Glutamatergic neuron (in vitro differentiated cells): ENCODE measurements at regions not wholly inside any gene's neighbourhood (a gene's known extent, or its start where the extent isn't known, plus 50 kb on each side); places are given as distances from the start of the nearest gene placed in this dataset.

ENCODE experiments used
- DNase-seq: peaks from one replicate; pipeline ENCODE4 v3.0.0; 2022
- H3K27ac Mint-ChIP-seq: one replicate; pipeline ENCODE4 v1.8.0; 2020; ENCODE audit warnings: mild to moderate bottlenecking, mixed read lengths, inconsistent platforms; ENCODE audit not compliant: unreplicated experiment
- H3K27me3 Mint-ChIP-seq: one replicate; pipeline ENCODE4 v1.8.0; 2020; ENCODE audit warnings: mild to moderate bottlenecking, moderate library complexity, mixed read lengths, inconsistent platforms; ENCODE audit not compliant: unreplicated experiment
- H3K36me3 Mint-ChIP-seq: one replicate; pipeline ENCODE4 v1.8.0; 2020; ENCODE audit warnings: mild to moderate bottlenecking, mixed read lengths, inconsistent platforms; ENCODE audit not compliant: unreplicated experiment
- H3K4me1 Mint-ChIP-seq: one replicate; pipeline ENCODE4 v1.8.0; 2020; ENCODE audit warnings: mild to moderate bottlenecking, low read depth, mixed read lengths, inconsistent platforms; ENCODE audit not compliant: unreplicated experiment
- H3K4me3 Mint-ChIP-seq: one replicate; pipeline ENCODE4 v1.8.0; 2020; ENCODE audit warnings: mild to moderate bottlenecking, mixed read lengths, inconsistent platforms; ENCODE audit not compliant: unreplicated experiment
- H3K9me3 Mint-ChIP-seq: one replicate; pipeline ENCODE4 v1.8.0; 2020; ENCODE audit warnings: mild to moderate bottlenecking, moderate library complexity, mixed read lengths, inconsistent platforms; ENCODE audit not compliant: unreplicated experiment
- CTCF ChIP-seq: fragments of 200-600 bp; sonication (generic); IDR thresholded peaks from one replicate; pipeline ENCODE4 v1.5.0; 2021; ENCODE audit not compliant: partially characterized antibody, unreplicated experiment

DNA sequence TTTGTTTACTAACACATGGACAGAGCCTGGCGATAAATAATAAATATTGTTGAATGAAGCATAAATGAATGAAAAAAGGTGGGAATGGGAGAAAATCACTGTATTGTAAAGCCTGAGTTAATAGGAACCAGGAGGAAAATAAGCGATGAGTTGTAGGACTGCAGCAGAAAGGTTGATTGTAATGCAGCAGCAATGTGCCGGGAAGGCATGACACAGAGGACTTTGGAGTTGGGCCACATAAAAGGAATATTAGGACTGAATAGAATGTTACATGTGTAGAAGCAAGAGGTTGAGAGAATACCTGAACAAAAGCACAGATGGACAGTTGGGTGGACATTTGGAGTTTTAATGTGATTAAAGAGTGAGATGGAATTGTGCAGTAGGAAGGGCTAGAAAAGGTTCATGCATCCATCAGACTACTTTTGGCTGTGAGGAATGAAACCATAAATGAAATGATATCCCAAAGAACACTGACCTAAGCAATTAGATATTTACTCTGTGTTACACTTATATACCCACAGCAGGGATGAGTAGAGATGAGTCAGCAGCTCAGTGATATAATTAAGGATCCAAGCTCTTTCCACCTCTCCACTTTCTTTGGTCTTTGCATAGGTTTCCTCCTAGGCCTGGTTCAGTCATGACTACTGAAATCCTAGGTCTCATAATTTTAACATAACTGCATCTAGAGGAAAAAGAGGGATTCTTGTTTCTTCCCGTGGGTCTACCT is 55.4 kb downstream of the CCER1 start:
- Mint-ChIP-seq H3K4me3 (no peak overlapping the region), H3K27me3 (no peaks in the 10 kb centered on the region), H3K36me3 (no peaks in the 10 kb centered on the region), H3K4me1 (no peaks in the 10 kb centered on the region), H3K27ac (no peak overlapping the region), H3K9me3 (no peaks in the 10 kb centered on the region)
- no peak for DNase-seq
- TF ChIP-seq CTCF: no peak

DNA sequence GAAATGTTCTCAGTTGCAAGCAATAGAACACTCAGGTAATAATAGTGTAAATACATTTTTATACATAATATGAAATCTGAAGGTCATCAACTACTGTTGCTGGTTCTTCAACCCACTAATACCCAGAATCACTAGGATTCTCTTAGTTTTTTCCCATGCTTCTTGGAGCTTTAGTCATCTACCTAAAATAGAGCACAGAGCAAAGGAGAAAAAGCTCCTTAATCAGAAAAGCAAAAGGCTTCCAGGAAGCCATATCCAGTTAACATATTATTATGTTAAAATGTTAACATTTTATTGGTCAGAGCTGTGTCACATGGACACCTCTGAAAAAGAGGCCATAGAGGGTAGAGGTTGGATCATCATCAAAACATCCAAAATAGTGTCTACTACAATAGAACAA is 57.0 kb downstream of the CCER1 start:
- no peak for DNase-seq
- Mint-ChIP-seq H3K9me3 (no peaks in the 10 kb centered on the region), H3K27me3 (no peaks in the 10 kb centered on the region), H3K4me3 (no peak overlapping the region), H3K36me3 (no peaks in the 10 kb centered on the region), H3K4me1 (no peaks in the 10 kb centered on the region), H3K27ac (no peak overlapping the region)
- TF ChIP-seq CTCF: no peak

DNA sequence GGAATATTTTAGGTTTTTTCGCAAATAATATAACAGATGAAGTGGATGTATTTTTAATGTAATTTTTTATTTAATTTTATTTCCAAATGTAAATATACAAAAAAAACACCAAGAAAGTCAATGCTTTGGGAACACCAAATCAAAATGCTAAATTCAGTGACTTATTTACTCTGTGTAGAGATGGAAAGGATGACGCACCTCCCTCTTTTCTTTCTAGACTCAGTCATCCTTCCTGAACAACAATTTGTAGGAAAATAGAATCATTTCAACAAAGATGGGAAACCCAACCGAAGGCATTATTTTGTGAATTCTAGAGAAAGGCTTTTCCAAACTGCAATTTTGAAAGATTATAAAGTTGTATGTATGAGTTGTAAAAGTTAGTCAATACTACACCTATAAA is 57.7 kb downstream of the CCER1 start:
- Mint-ChIP-seq H3K4me1 (no peaks in the 10 kb centered on the region), H3K9me3 (no peaks in the 10 kb centered on the region), H3K27me3 (no peaks in the 10 kb centered on the region), H3K36me3 (no peaks in the 10 kb centered on the region), H3K4me3 (no peak overlapping the region), H3K27ac (no peak overlapping the region)
- DNase-seq: no peak
- no peak for TF ChIP-seq CTCF

GRCh38 chr12:90896821-90897220 is 58.2 kb downstream of the CCER1 start:
- Mint-ChIP-seq H3K4me1 (no peaks in the 10 kb centered on the region), H3K27me3 (no peaks in the 10 kb centered on the region), H3K36me3 (no peaks in the 10 kb centered on the region), H3K4me3 (no peak overlapping the region), H3K9me3 (no peaks in the 10 kb centered on the region), H3K27ac (no peak overlapping the region)
- DNase-seq: no peak
- no peak for TF ChIP-seq CTCF

DNA sequence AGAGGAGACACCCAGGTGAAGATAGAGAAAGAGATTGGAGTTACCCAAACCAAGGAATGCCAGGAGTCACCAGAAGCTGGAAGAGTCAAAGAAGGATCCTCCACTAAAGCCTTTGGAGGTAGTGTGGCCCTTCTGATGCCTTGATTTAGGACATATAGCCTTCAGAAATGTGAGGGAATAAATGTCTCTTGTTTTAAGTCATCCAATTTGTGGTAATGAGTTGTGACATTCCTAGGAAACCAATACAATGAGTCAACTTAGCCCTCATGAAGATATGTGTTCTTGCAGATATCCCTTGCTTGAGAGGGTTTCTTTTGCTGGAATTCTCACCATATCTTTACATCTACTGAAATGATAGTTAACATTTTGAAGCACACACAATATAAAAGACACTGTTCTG is 58.8 kb downstream of the CCER1 start:
- no peak for TF ChIP-seq CTCF
- DNase-seq: no peak
- Mint-ChIP-seq H3K4me1 (no peaks in the 10 kb centered on the region), H3K27me3 (no peaks in the 10 kb centered on the region), H3K36me3 (no peaks in the 10 kb centered on the region), H3K4me3 (no peak overlapping the region), H3K27ac (no peak overlapping the region), H3K9me3 (no peaks in the 10 kb centered on the region)
